Heart right ventricle (tissue), 16 donors: ENCODE measurements at regions not wholly inside any gene's neighbourhood (a gene's known extent, or its start where the extent isn't known, plus 50 kb on each side); places are given as distances from the start of the nearest gene placed in this dataset.

ENCODE experiments used
- ATAC-seq, 8 donors: fragments of 200-7000 bp; cut with Tn5 transposase; one replicate each; pipeline ENCODE4 v1.9.1; 2020; ENCODE audit warnings: mild to moderate bottlenecking in 8 of 8, moderate library complexity in 8 of 8, moderate number of reproducible peaks in 1 of 8
- DNase-seq, 2 donors: peaks; one replicate each; pipeline ENCODE4 v3.0.0-alpha.2; 2020
- H3K27ac ChIP-seq, 10 donors: fragments of 200-600 bp; sonication (generic) in 2 of 10; one replicate each; pipeline versions ENCODE4 v1.5.0 to v1.8.0; 2020 to 2022; ENCODE audit warnings: mild to moderate bottlenecking in 3 of 10
- H3K27me3 ChIP-seq, 7 donors: fragments of 200-600 bp; one replicate each; pipeline ENCODE4 v1.8.0; 2021 to 2022; ENCODE audit warnings: mild to moderate bottlenecking in 2 of 7
- H3K36me3 ChIP-seq, 9 donors: fragments of 200-600 bp; sonication (generic) in 1 of 9; one replicate each; pipeline versions ENCODE4 v1.5.0 to v1.8.0; 2020 to 2022; ENCODE audit warnings: mild to moderate bottlenecking in 2 of 9
- H3K4me1 ChIP-seq, 9 donors: fragments of 200-600 bp; sonication (generic) in 1 of 9; one replicate each; pipeline versions ENCODE4 v1.5.0 to v1.8.0; 2020 to 2022; ENCODE audit warnings: mild to moderate bottlenecking in 4 of 9
- H3K4me3 ChIP-seq, 10 donors: fragments of 200-600 bp; sonication (generic) in 2 of 10; one replicate each; pipeline versions ENCODE4 v1.5.0 to v1.8.0; 2020 to 2022; ENCODE audit warnings: mild to moderate bottlenecking in 7 of 10, moderate library complexity in 2 of 10
- H3K9me3 ChIP-seq, 11 donors: fragments of 200-600 bp in 10 of 11; sonication (generic) in 2 of 11; one replicate each; pipeline versions ENCODE4 v1.5.0 to v1.8.0; 2013 to 2022; ENCODE audit warnings: mild to moderate bottlenecking in 2 of 11, control low read depth in 1 of 11, moderate library complexity in 1 of 11
- WGBS, 2 donors: extraction: QIAGEN DNeasy Blood & Tissue Kit; methylation state at CpG; one replicate each; pipeline ENCODE4 v1.1.7; 2013; ENCODE audit warnings: inconsistent platforms in 1 of 2; 5-methylcytosine and 5-hydroxymethylcytosine counted together
- intact Hi-C, 10 donors: fragments of 100-400 bp; cut with DNase I; formaldehyde crosslinking; loops; one replicate each; pipeline versions ENCODE4 v1.11.1 to v1.14.2; 2022
- TF ChIP-seq, protein P1 (sequence below), 9 donors: fragments of 200-600 bp; sonication (generic) in 2 of 9; IDR thresholded peaks; one replicate each; pipeline versions ENCODE4 v1.5.0 to v1.8.0; 2021 to 2022; ENCODE audit warnings: antibody characterized with exemption in 9 of 9, mild to moderate bottlenecking in 5 of 9, moderate library complexity in 1 of 9
- donor health status: Arrhythmogenic right ventricular cardiomyopathy.
- donor health status: ischemic (EF 13 %, LVEDD 7.1; RV severe dilation, severe dysfunction).
- donor health status: healthy with polysubstance abuse.
- donor health status: DM: no; HTN: yes; CAD: no.
- donor health status: DM: no; HTN: no; CAD: no.
- donor health status: ischemic (EF 25% LVEDD 6.9; RV normal size, moderate dysfunction).
- donor health status: ischemic (EF 25% LVEDD 5.7; RV mildly dilated, moderate dysfunction).
- donor health status: healthy.
- donor health status: DM: yes; HTN: yes; CAD: no.
- donor health status: Ischemic cardiomyopathy.
- donor health status: ischemic (EF 35%, LVEDD 5.7; RV mildly dilated, moderate dysfunction).
- donor health status: nonischemic (EF 11% LVEDD 7.7; RV severe dilation, severe dysfunction).
- donor health status: DM: yes; HTN: yes; CAD: no.
- donor health status: PGD.
- donor health status: ischemic (EF 29% LVEDD 5.4; RV normal size, mild dysfunction).
- donor health status: nonischemic (EF 23%, LVEDD 6.1; RV moderate dilation, normal function).

DNA sequence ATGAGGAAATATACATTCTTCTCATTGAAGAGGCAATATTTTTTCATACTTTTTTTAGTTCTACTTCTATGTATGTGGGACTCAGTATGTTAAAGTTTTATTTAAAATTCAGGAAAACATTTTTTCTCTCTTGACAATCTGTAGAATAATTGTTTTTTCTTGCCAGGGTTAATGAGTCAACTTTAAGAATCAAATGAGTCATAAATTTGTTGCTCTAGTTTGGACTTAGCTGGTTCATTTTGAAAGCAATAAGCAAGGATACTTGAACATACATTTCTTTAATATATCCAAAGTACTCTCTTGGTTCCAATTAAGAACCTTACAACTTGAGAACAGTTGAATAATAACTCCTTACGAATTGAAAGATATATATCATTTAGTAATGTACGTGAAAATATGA lies 1145.3 kb upstream of the B3GALT2 start:
- Histone ChIP-seq H3K36me3 (no peaks in the 10 kb centered on the region), H3K4me3 (no peak overlapping the region), H3K9me3 (no peaks in the 10 kb centered on the region), H3K27ac (no peak overlapping the region), H3K4me1 (no peaks in the 10 kb centered on the region), H3K27me3 (no peaks in the 10 kb centered on the region)
- ATAC-seq (no peak), DNase-seq (no peak)
- TF ChIP-seq, protein P1, sequence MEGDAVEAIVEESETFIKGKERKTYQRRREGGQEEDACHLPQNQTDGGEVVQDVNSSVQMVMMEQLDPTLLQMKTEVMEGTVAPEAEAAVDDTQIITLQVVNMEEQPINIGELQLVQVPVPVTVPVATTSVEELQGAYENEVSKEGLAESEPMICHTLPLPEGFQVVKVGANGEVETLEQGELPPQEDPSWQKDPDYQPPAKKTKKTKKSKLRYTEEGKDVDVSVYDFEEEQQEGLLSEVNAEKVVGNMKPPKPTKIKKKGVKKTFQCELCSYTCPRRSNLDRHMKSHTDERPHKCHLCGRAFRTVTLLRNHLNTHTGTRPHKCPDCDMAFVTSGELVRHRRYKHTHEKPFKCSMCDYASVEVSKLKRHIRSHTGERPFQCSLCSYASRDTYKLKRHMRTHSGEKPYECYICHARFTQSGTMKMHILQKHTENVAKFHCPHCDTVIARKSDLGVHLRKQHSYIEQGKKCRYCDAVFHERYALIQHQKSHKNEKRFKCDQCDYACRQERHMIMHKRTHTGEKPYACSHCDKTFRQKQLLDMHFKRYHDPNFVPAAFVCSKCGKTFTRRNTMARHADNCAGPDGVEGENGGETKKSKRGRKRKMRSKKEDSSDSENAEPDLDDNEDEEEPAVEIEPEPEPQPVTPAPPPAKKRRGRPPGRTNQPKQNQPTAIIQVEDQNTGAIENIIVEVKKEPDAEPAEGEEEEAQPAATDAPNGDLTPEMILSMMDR (IDR thresholded peaks at IDR 0.05) = no peak
- 76 to 88% methylated on average over 2 of the region's 2 CpGs for WGBS, 2 donors
- intact Hi-C loops = no loop called here

DNA sequence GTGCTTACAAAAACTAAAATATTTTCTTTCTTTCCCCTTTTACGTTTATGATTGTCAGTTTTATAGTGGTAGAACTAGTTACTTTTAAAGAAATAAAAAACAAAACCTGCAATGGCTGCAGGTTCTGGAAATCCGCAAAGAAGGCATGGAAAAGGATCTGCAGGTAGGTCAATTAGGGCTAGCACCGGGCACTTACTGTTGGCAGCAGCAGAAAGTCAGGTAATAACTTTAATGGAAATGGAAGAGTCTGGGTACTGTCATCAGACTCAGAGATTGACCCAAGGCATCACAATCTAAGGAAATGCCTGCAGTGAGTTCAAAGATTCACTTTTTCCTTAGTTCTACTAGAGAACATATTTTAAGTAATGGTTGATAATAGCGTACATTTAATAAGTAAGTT lies 1136.3 kb upstream of the B3GALT2 start:
- no peak overlapping the region for H3K27ac ChIP-seq
- 78 to 85% methylated on average over 4 of the region's 4 CpGs for WGBS, 2 donors

DNA sequence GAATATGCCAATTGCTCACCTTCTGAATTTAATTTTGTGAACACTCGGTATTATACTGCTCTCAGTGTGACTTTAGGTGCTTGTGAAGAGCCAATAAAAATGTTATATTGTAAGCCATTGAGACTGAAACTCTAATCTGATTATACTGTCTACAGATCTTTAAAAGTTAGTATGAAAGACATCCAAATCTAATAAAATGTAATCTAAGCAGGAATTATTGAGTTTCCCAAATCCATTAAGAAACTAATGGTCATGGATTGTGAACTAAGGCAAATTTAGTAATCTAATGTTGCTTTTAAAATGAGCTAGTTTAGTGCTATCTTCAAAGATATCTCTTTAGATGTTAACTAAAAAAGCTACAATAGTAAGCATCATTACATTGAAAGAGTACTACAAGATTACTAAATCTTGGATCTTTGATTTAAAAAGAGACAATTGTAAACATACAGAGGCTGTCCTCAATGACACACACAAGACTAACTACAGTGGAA lies 1132.4 kb upstream of the B3GALT2 start:
- Histone ChIP-seq H3K9me3 (peaks cover 0 to 4% (median 0%) of the 10 kb centered on the region in 11 donors), H3K4me1 (no peaks in the 10 kb centered on the region), H3K27ac (no peak overlapping the region), H3K36me3 (no peaks in the 10 kb centered on the region), H3K27me3 (no peaks in the 10 kb centered on the region), H3K4me3 (no peak overlapping the region)
- TF ChIP-seq, protein P1 (IDR thresholded peaks at IDR 0.05) = no peak
- intact Hi-C loops = no loop called here
- ATAC-seq = no peak
- WGBS, 2 donors = 62 to 68% methylated on average over 1 of the region's 1 CpG
- no peak for DNase-seq

More for the DNA sequence above, 1136.3 kb upstream of the B3GALT2 start:
- Histone ChIP-seq H3K4me1 (no peaks in the 10 kb centered on the region), H3K4me3 (no peak overlapping the region), H3K9me3 (no peaks in the 10 kb centered on the region), H3K36me3 (no peaks in the 10 kb centered on the region), H3K27me3 (no peaks in the 10 kb centered on the region)
- intact Hi-C loops = no loop called here
- ATAC-seq = no peak
- TF ChIP-seq, protein P1 (IDR thresholded peaks at IDR 0.05) = no peak
- no peak for DNase-seq

DNA sequence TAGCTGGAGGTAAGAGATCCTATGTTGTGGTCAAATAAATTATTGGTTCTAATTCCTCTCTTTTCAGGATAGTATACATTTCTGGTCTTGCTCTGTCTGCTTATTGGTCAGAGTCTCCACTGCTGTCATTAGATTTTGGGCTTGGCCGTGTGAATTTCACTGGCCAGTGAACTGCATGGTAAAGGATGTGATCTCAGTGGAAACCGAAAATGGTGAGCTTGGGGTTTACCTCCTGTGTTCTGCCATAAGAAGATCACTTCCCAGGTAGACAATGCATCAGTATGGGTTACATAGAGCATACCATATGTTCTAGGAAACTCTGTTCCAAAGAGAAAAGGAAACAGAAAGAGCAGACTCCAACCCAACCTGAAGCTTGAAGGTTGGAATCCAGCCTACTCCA lies 1123.3 kb upstream of the B3GALT2 start:
- ATAC-seq = no peak
- Histone ChIP-seq H3K9me3 (peaks cover 0 to 4% (median 0%) of the 10 kb centered on the region in 11 donors), H3K36me3 (no peaks in the 10 kb centered on the region), H3K4me3 (no peak overlapping the region), H3K27ac (no peak overlapping the region), H3K4me1 (no peaks in the 10 kb centered on the region), H3K27me3 (no peaks in the 10 kb centered on the region)
- 82 to 92% methylated on average over 2 of the region's 2 CpGs for WGBS, 2 donors
- DNase-seq = no peak
- intact Hi-C loops = no loop called here
- TF ChIP-seq, protein P1 (IDR thresholded peaks at IDR 0.05) = no peak
